Osteocyte (in vitro differentiated cells): ENCODE measurements at regions not wholly inside any gene's neighbourhood (a gene's known extent, or its start where the extent isn't known, plus 50 kb on each side); places are given as distances from the start of the nearest gene placed in this dataset.

Experiments
- DNase-seq: peaks from one replicate; pipeline ENCODE4 v3.0.0; 2021; ENCODE audit warnings: mixed read lengths; ENCODE audit not compliant: unreplicated experiment; ENCODE audit errors: extremely low spot score
- H3K27ac Mint-ChIP-seq: one replicate; pipeline ENCODE4 v1.8.0; 2021; ENCODE audit warnings: mild to moderate bottlenecking, mixed read lengths; ENCODE audit not compliant: unreplicated experiment
- H3K27me3 Mint-ChIP-seq: one replicate; pipeline ENCODE4 v1.8.0; 2021; ENCODE audit warnings: mixed read lengths; ENCODE audit not compliant: unreplicated experiment
- H3K36me3 Mint-ChIP-seq: one replicate; pipeline ENCODE4 v1.8.0; 2021; ENCODE audit warnings: mixed read lengths; ENCODE audit not compliant: unreplicated experiment
- H3K4me1 Mint-ChIP-seq: one replicate; pipeline ENCODE4 v1.8.0; 2021; ENCODE audit warnings: mixed read lengths; ENCODE audit not compliant: unreplicated experiment
- H3K4me3 Mint-ChIP-seq: one replicate; pipeline ENCODE4 v1.8.0; 2021; ENCODE audit warnings: mild to moderate bottlenecking, moderate library complexity, mixed read lengths; ENCODE audit not compliant: unreplicated experiment
- H3K9me3 Mint-ChIP-seq: one replicate; pipeline ENCODE4 v1.8.0; 2021; ENCODE audit warnings: mixed read lengths; ENCODE audit not compliant: unreplicated experiment
- CTCF ChIP-seq: fragments of 200-600 bp; sonication (generic); IDR thresholded peaks from 2 replicates; pipeline ENCODE4 v1.5.0; 2021; ENCODE audit warnings: antibody characterized with exemption, mild to moderate bottlenecking, moderate library complexity

GRCh38 chr1:194078765-194079164 lies 892.4 kb upstream of the B3GALT2 start:
- no peak for TF ChIP-seq CTCF
- Mint-ChIP-seq H3K27me3 (no peaks in the 10 kb centered on the region), H3K9me3 (peaks cover 3% of the 10 kb centered on the region), H3K27ac (no peak overlapping the region), H3K4me3 (no peak overlapping the region), H3K4me1 (peaks cover 18% of the 10 kb centered on the region), H3K36me3 (no peaks in the 10 kb centered on the region)
- DNase-seq: no peak

DNA sequence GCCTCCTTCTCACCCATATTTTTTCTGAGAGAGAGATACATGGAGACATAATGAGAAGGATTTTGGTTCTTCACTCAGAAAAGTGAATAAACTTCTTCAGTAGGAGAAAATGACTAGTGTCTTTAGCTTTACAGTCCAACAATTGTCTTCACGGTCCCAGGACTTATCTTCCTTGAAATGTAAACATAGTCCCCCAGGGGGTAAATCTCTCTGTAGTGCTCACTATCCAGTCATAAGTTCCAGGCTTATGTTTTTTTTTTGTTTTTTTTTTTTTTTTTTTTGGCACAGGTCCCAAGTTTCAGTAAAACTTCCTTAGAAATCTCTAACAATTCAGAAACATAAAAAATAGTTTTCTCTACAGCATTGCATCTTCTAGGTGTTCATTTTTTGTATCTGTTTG lies 890.2 kb upstream of the B3GALT2 start:
- Mint-ChIP-seq H3K4me3 (no peak overlapping the region), H3K36me3 (no peaks in the 10 kb centered on the region), H3K9me3 (no peaks in the 10 kb centered on the region), H3K27ac (peak overlapping the region; percentile 68), H3K4me1 (peaks cover 20% of the 10 kb centered on the region), H3K27me3 (no peaks in the 10 kb centered on the region)
- DNase-seq: no peak
- no peak for TF ChIP-seq CTCF

DNA sequence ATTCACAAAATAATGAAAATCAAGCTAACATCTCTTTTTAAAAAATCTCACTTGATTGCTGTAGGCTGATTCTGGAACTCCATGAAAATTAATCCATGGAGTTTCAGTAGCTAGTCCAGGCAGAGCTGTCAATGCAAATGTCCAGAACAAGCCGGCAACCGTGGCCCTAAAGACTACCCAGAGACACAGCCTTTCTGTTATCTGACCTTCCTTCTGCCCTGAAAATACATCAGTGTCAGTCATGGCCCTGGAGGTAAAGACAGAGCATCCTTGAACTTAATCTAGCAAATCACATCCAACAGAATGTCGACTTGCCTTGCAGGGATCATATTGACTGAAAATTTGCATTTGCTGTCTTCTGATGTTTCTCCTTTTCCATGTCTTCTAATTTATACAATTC lies 887.4 kb upstream of the B3GALT2 start:
- Mint-ChIP-seq H3K36me3 (no peaks in the 10 kb centered on the region), H3K27me3 (no peaks in the 10 kb centered on the region), H3K27ac (no peak overlapping the region), H3K4me1 (peaks cover 20% of the 10 kb centered on the region), H3K4me3 (no peak overlapping the region), H3K9me3 (no peaks in the 10 kb centered on the region)
- TF ChIP-seq CTCF: no peak
- DNase-seq: no peak

- no peaks in the 10 kb centered on the region for H3K36me3 Mint-ChIP-seq
- H3K4me1 Mint-ChIP-seq: peaks cover 11% of the 10 kb centered on the region
- H3K27me3 Mint-ChIP-seq: no peaks in the 10 kb centered on the region
- TF ChIP-seq CTCF: no peak
- DNase-seq: no peak
- H3K27ac Mint-ChIP-seq: no peak overlapping the region
- no peak overlapping the region for H3K4me3 Mint-ChIP-seq
- H3K9me3 Mint-ChIP-seq: no peaks in the 10 kb centered on the region
Observed at GRCh38 chr1:194071205-194071604, 884.8 kb upstream of the B3GALT2 start.

DNA sequence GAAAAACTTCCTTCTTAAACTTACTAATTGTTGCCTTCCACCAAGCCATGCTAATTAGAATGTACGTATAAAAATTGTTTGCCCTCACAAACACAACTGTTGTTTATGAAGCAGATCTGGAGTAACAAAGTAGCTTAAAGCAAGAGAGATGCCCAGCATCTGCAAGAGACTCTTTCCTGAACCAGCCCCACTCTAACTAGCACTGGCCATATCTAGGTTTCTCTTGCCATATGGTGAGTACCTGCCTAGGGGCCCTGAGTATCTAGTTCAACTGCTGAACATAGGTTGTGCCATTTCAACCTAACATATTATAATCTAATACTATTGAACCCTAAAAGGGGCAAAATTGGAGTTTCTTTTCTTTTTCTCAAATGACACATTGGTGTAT lies 883.4 kb upstream of the B3GALT2 start:
- H3K4me3 Mint-ChIP-seq: no peak overlapping the region
- DNase-seq: no peak
- no peaks in the 10 kb centered on the region for H3K36me3 Mint-ChIP-seq
- no peaks in the 10 kb centered on the region for H3K27me3 Mint-ChIP-seq
- H3K27ac Mint-ChIP-seq: no peak overlapping the region
- no peak for TF ChIP-seq CTCF
- no peaks in the 10 kb centered on the region for H3K9me3 Mint-ChIP-seq
- peaks cover 8% of the 10 kb centered on the region for H3K4me1 Mint-ChIP-seq
